Lower lobe of right lung (tissue), 2 donors: ENCODE measurements at regions not wholly inside any gene's neighbourhood (a gene's known extent, or its start where the extent isn't known, plus 50 kb on each side); places are given as distances from the start of the nearest gene placed in this dataset.

Experiments
- ATAC-seq, 2 donors: fragments of 200-7000 bp; cut with Tn5 transposase; one replicate each; pipeline ENCODE4 v1.9.1; 2020 to 2022; ENCODE audit warnings: mild to moderate bottlenecking in 2 of 2, moderate library complexity in 2 of 2
- DNase-seq: peaks from one replicate; pipeline ENCODE4 v3.0.0-alpha.2; 2020
- H3K27ac ChIP-seq: fragments of 200-600 bp; one replicate; pipeline ENCODE4 v1.8.0; 2022
- H3K27me3 ChIP-seq: fragments of 200-600 bp; one replicate; pipeline ENCODE4 v1.8.0; 2022; ENCODE audit warnings: low read depth
- H3K36me3 ChIP-seq: fragments of 200-600 bp; one replicate; pipeline ENCODE4 v1.8.0; 2022; ENCODE audit warnings: mild to moderate bottlenecking
- H3K4me1 ChIP-seq: fragments of 200-600 bp; one replicate; pipeline ENCODE4 v1.8.0; 2022
- H3K4me3 ChIP-seq: fragments of 200-600 bp; one replicate; pipeline ENCODE4 v1.8.0; 2022; ENCODE audit warnings: mild to moderate bottlenecking
- H3K9me3 ChIP-seq: fragments of 200-600 bp; one replicate; pipeline ENCODE4 v1.8.0; 2022
- intact Hi-C: fragments of 100-400 bp; cut with DNase I; formaldehyde crosslinking; loops from one replicate; pipeline ENCODE4 v1.11.0; 2022
- TF ChIP-seq, protein P1 (sequence below): fragments of 200-600 bp; IDR thresholded peaks from one replicate; pipeline ENCODE4 v1.8.0; 2022; ENCODE audit warnings: antibody characterized with exemption, mild to moderate bottlenecking
- donor health status: DM: no; HTN: yes; CAD: no; lungs with severe emphysema.

DNA sequence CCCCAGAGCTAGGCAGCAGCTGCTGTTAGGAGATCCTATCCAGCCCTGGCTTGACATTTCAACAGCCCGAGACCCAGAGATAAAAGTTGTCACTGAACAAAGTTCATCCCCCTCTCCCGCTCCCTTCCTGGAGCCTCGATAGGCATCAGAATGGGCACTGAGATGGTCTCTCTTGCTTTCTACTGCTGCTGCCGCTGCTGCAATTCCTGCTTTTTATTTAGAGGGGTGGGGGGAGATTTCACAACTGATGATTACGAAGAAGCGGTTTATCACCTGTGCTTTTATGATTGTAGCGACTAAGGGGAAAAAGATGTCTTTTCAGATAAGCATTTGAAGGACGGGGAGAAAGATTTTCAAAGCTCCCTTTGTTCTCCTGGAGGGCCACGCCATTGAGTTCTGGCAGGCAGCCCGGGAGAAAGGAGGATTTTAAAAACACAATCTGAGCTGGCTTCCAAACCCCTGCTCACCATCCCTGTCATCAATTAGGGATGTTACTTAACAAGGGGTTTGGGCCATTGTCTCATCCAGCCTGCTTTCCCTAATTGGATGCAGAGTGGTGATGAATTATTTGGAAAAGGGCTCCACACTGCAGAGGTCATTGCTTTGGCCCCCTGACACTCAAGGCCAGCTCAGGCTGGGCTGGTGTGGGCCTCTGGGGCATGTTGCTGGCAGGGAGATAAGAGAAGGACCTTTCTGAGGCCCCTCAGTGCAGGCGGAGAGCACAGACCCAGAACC lies 344.7 kb downstream of the BUD13 start:
- Histone ChIP-seq H3K4me3 (no peak overlapping the region), H3K27me3 (no peaks in the 10 kb centered on the region), H3K4me1 (peaks cover 5% of the 10 kb centered on the region), H3K36me3 (no peaks in the 10 kb centered on the region), H3K27ac (no peak overlapping the region), H3K9me3 (no peaks in the 10 kb centered on the region)
- DNase-seq (no peak), ATAC-seq (no peak)
- intact Hi-C loops: no loop called here
- TF ChIP-seq, protein P1, sequence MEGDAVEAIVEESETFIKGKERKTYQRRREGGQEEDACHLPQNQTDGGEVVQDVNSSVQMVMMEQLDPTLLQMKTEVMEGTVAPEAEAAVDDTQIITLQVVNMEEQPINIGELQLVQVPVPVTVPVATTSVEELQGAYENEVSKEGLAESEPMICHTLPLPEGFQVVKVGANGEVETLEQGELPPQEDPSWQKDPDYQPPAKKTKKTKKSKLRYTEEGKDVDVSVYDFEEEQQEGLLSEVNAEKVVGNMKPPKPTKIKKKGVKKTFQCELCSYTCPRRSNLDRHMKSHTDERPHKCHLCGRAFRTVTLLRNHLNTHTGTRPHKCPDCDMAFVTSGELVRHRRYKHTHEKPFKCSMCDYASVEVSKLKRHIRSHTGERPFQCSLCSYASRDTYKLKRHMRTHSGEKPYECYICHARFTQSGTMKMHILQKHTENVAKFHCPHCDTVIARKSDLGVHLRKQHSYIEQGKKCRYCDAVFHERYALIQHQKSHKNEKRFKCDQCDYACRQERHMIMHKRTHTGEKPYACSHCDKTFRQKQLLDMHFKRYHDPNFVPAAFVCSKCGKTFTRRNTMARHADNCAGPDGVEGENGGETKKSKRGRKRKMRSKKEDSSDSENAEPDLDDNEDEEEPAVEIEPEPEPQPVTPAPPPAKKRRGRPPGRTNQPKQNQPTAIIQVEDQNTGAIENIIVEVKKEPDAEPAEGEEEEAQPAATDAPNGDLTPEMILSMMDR: no peak

DNA sequence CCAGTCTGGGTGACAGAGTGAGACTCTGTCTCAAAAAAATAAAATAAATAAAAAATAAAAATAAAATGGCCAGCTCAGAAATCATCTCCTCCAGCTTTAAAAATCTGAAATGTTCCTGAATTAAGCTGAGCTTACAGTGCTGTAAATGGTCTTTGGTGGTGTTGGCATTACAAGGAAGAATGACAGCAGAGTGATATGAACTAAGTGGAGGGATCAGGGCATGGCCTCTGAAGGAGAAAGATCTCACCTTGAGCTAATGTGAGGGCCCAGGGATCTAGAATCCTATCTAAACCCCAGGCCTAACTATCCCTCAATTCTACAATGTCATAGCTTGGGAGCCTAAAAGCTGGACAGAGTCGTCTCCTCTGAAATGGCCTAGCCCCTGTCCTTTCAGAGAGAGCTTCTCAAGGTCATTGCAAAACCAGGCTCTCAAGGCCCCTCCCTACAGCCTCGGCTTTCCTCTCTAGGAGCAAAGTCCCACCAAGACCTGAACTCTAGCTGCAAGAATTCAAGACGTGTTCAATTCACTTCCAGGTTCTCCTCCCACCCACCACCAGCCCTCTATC lies 345.4 kb downstream of the BUD13 start:
- H3K36me3 ChIP-seq: no peaks in the 10 kb centered on the region
- DNase-seq (no peak), ATAC-seq (no peak)
- no peak overlapping the region for H3K4me3 ChIP-seq
- intact Hi-C loops: no loop called here
- TF ChIP-seq, protein P1: no peak
- H3K9me3 ChIP-seq: no peaks in the 10 kb centered on the region
- H3K27ac ChIP-seq: no peak overlapping the region
- peaks cover 5% of the 10 kb centered on the region for H3K4me1 ChIP-seq
- H3K27me3 ChIP-seq: no peaks in the 10 kb centered on the region

DNA sequence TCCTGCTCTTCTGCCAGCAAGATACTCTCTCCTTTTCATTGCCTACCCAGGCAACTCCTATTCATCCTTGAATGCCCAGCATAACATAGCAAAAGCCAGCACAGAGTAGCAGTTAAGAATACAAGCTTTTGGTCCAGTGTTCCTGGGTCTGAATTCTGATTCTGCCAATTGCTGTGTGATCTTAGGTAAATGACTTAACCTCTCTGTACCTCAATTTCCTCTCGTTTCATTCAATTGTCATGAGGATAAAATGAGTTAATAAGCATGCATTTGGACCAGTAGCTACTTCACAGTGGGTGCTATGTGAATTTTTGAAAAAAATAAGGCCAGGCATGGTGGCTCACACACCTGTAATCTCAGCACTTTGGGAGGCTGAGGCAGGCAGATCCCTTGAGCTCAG lies 346.0 kb downstream of the BUD13 start:
- TF ChIP-seq, protein P1: no peak

DNA sequence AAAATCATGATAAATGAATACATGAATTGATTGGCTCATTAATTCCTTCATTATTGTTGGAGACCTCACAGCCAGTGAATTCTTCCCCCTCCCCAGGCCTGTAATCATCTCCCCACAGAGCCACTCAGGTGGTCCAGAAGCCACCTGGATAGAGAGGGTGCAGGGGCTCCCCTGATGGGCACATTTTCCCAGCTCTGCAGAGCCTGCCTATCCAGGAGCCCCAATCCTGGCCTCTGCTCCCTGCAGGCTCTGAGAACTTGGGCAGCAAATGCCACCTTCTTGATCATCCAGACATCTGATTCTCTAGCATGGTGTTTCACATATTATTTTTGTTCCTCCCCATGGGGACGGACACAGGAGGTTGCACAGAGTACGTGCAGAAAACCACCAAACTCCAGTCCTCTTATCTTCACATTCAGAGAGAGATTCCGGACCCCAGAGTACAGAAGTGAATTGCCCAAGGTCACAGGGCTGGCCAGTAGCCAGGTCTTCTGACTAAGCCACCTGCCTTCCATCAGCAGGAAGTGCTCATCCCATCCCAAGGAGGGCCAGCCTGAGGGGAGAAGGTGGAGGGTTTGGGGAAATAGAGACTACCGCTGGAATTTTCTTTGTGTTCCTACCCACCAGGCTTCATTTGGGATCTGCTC lies 348.0 kb downstream of the BUD13 start:
- Histone ChIP-seq H3K27ac (no peak overlapping the region), H3K4me1 (peaks cover 5% of the 10 kb centered on the region), H3K36me3 (no peaks in the 10 kb centered on the region), H3K4me3 (no peak overlapping the region), H3K27me3 (no peaks in the 10 kb centered on the region), H3K9me3 (no peaks in the 10 kb centered on the region)
- TF ChIP-seq, protein P1: no peak
- DNase-seq (no peak), ATAC-seq (no peak)
- intact Hi-C loops: no loop called here

More for the DNA sequence above, 346.0 kb downstream of the BUD13 start:
- DNase-seq (no peak), ATAC-seq (no peak)
- no peaks in the 10 kb centered on the region for H3K36me3 ChIP-seq
- no peak overlapping the region for H3K27ac ChIP-seq
- no peaks in the 10 kb centered on the region for H3K9me3 ChIP-seq
- H3K4me1 ChIP-seq: peaks cover 5% of the 10 kb centered on the region
- intact Hi-C loops: no loop called here
- no peaks in the 10 kb centered on the region for H3K27me3 ChIP-seq
- H3K4me3 ChIP-seq: no peak overlapping the region

DNA sequence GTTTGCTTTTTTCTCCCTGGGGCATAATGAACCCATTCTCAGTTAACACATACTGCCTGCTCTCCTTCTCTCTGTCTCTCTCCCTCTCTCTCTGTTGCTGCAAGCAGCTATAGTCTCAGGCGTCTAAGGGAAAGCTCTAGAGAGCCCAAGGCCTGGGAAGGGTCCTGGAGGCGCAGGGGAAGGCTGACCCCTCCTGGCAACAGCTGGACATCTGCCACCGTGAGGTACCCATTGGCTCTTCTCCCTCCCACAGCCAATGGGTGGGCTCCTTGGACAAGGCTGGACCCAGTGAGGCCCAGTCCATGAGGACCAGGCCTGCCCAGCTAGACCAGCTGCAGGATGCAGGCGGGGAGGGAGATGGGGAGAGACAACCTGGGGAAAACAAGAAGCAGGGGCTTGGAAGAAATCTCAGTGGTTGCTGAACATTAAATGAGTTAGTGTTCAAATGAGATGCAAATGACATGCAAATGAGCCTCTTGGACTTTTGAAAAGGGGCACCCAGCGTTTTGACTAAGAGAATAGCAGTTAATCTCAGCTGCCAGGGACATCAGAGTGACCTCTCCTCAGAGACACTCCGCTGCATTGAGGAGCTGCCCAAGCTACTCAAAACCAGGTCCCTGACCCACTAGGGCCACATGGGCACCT lies 349.7 kb downstream of the BUD13 start:
- DNase-seq: no peak
- intact Hi-C loops: no loop called here
- TF ChIP-seq, protein P1: no peak
- ATAC-seq: no peak
- no peak overlapping the region for H3K4me3 ChIP-seq
- H3K36me3 ChIP-seq: no peaks in the 10 kb centered on the region
- no peaks in the 10 kb centered on the region for H3K27me3 ChIP-seq
- no peak overlapping the region for H3K27ac ChIP-seq
- H3K4me1 ChIP-seq: peaks cover 5% of the 10 kb centered on the region
- H3K9me3 ChIP-seq: no peaks in the 10 kb centered on the region
